NT2/D1 (cell line): ENCODE measurements at regions not wholly inside any gene's neighbourhood (a gene's known extent, or its start where the extent isn't known, plus 50 kb on each side); places are given as distances from the start of the nearest gene placed in this dataset.

Experiments used
- SUZ12 ChIP-seq: IDR thresholded peaks from 2 replicates; pipeline ENCODE4 v1.6.1; 2011; ENCODE audit not compliant: insufficient read length, insufficient read depth; ENCODE audit errors: extremely low read depth
- YY1 ChIP-seq: IDR thresholded peaks from 2 replicates; pipeline ENCODE4 v1.6.1; 2011; ENCODE audit not compliant: insufficient read length, insufficient read depth

- TF ChIP-seq YY1 (no peak), SUZ12 (no peak)
Observed at GRCh38 chr15:62476163-62476562, 311.1 kb upstream of the C2CD4B start.
